IPS-NIHi11 (cell line): ENCODE measurements at regions not wholly inside any gene's neighbourhood (a gene's known extent, or its start where the extent isn't known, plus 50 kb on each side); places are given as distances from the start of the nearest gene placed in this dataset.

Source experiments
- DNase-seq: peaks from one replicate; pipeline ENCODE4 v3.0.0; 2012; ENCODE audit warnings: mixed read lengths, low spot score

GRCh38 chr11:119491753-119492510 is 69.0 kb upstream of the THY1 start:
- no peak for DNase-seq

DNA sequence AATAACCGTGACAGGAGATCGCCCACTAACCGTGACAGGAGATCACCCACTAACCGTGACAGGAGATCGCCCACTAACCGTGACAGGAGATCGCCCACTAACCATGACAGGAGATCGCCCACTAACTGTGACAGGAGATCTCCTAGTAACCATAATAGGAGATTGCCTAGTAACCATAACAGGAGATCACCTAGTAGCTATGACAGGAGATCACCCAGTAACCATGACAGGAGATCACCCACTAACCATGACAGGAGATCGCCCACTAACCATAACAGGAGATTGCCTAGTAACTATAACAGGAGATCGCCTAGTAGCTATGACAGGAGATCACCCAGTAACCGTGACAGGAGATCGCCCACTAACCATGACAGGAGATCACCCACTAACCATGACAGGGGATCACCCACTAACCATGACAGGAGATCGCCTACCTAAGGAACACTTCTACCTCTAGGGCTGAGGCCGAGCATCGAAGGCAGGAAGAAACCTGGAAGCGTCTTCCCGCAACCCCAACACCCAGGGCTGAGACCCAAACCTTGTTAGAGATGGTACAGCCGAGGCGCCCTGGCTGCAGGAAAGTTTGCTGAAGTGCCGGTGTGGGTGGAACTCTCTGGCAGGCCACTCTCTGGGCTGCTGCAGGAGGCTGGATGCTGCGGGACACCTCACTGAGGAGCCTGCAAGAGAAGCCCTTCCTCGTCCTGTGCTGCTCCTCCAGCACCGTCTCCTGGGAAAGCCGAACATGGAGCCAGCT is 67.5 kb upstream of the THY1 start:
- DNase-seq: no peak

- no peak for DNase-seq
Measured at GRCh38 chr11:119489087-119489486, 66.1 kb upstream of the THY1 start.

- DNase-seq: no peak
Measured at GRCh38 chr11:119488256-119488995, 65.5 kb upstream of the THY1 start.

- DNase-seq: no peak
Measured at GRCh38 chr11:119486691-119487259, 63.8 kb upstream of the THY1 start.

DNA sequence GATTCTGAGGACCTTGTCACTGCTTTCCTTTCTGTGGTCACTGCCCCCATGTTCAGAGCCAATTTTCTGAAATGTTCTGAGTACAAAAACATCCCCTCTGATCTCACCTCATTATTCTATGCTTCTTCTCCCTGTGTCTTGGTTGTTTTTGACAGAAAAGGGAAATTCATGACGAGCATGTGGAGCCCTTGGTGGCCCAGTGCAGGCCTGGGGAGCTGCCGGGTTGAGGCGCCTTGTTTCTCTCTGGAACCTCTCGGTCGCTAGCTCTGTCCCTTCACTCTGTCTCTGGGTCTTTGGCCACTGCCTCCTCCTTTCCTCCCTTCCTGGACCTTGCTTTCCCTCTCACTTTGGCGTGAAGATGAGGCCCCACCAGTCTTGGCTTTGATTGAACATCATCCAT is 63.0 kb upstream of the THY1 start:
- no peak for DNase-seq

DNA sequence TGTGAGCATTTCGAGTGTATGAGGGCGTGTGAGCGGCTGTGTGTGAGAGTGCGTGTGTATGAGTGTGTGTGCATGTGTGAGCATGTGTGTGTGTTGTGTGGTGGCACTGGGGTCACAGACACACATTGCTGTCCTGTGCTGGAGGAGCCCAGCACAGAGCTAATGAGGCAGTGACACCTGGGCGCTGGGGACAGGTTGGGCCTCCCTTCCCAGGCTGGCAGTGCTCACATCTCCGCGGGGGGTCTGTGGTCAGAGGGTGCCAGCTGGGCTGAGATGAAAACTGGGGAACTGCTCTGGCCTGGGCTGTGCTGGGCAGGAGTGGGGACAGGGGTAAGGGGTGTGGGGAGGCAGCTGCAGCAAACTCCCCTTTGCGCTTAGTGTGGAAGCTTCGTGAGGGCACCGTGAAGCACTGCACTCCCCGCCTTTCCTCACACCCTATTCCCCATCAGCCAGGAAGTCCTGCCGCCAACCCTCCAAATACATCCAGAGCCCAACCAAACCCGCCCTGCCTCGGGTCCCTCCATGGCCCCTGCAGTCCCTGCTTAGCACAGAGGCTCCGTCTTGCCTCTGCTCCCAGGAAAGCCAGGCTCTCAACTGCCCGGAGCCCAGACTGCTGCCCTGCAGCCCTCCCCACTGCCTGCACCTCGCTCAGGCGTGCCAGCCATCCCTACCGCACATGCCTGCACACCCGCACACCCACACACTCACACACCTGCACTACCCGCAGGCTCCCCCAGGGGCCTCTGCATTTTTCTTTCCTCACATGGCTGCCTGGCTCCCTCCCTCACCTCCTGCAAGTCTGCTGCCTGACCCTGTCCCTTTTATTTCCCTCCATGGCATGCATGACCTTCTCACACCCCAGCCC is 62.0 kb upstream of the THY1 start:
- peak; percentile 59 for DNase-seq

GRCh38 chr11:119483881-119484371 is 61.0 kb upstream of the THY1 start:
- DNase-seq: no peak

DNA sequence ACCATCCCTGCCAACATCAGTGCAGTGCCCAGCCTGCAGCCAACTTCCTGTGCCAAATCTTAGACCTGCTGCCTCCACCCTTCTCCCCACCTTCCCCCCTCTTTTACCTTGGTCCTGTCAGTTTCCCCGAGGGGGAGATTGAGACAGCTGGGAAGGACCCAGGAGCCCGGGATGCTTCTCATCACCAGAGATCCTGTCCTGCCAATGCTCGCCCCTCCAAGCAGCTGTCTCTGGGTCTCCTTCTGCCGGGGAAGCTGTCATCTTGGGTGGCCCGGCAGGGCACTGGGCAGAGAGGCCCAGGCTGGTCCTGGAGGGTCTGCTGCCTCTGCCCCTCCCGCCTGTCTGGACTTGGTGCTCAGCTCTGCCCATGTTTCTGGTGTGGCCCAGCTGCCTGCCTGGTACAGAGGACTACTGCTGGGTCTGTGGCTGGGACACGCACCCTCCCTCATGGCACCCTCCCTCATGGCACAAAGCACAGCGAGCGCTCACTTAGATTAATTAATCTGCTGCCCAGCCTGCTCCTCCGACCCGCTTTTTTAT is 60.4 kb upstream of the THY1 start:
- no peak for DNase-seq

GRCh38 chr11:119482521-119483011 is 59.6 kb upstream of the THY1 start:
- DNase-seq: no peak

- DNase-seq: no peak
Measured at GRCh38 chr11:119481667-119482400, 58.9 kb upstream of the THY1 start.

- peak; percentile 94 for DNase-seq
Measured at GRCh38 chr11:119481021-119481666, 58.2 kb upstream of the THY1 start.

- DNase-seq: no peak
Measured at GRCh38 chr11:119480380-119481020, 57.5 kb upstream of the THY1 start.

DNA sequence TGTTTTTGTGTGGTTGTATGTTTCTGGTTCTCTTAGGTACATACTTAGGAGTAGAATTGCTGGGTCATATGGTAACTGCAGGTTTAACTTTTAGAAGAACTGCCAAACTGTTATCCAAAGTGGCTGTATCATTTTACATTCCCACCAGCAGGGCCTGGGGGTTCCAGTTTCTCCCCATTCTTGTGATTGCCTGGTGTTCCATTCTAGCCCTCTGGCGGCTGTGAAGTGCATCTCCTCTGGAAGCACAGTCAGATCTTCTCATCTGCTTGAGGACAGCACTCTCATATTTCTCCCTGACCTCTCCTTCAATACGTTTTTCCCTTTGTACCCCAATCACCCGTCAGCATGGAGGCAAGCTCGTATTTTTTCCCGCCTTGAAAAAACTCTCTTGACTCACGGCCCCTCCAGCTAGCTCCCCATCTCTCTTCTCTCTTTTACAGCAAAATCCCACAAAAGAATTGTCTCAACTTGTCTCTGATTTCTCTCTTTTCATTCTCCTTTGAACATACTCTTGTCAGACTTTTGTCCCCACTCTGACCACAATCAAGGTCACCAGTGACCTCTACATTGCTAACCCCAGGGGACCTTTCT is 56.8 kb upstream of the THY1 start:
- peak; percentile 59 for DNase-seq

DNA sequence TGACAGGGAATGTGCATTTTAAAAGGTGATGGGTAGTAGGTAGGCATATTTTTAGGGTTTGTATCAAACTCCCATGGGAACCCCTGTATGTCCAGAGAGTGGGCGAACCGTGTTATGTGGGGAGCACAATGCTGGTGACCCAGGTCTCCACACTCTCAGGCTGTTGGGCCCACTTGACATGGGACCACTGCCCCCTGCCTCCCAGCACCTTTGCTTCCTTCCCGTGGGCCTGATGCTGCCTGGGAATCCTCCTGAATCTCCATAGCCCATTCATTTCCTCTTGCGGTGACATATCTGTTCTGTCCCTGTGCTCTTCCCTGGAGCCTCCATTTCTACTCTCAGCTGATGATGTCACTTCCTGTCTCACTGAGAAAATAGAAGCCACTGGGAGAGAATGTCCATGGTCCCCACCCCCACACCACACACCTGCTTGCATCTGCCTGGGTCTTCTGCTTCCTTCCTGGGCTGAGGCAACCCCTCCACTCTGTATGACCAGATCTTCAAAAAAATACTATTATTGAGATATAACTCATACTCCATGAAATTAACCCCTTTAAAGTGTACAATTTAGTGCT is 55.8 kb upstream of the THY1 start:
- DNase-seq: no peak

DNA sequence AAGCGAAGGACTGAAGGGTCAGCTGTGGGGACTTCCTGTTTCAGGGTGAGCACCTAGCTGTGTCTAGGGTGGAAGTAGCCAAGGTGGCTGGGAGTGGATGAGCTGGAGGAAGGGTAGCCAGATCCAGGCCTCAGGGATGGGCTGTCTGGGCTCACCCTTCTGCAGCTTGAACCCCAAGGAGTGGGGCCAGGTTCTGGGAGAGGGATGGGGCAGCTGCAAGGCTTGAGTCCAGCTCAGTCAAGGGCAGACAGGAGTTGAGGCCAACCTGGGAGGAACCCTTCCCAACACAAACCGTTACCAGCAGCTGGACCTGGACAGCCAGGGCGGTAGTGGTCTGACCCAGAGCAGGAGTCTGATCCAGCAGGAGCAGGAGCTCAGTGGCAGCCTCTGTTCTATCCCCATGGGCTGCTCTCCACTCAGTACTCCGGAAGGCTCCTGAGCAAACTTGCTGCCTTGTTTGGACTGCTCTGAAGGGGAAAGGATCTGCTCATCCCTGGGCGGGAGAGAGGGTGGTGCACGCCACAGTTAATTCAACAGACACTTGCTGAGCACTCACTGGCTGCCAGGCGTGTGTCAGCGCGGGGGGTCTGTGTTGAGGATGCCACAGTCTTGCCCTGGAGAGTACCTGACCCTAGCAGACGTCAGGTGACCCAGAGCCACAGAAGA is 53.8 kb upstream of the THY1 start:
- no peak for DNase-seq

- no peak for DNase-seq
Measured at GRCh38 chr11:119476038-119476437, 53.1 kb upstream of the THY1 start.
